MM.1S (cell line): ENCODE measurements at regions not wholly inside any gene's neighbourhood (a gene's known extent, or its start where the extent isn't known, plus 50 kb on each side); places are given as distances from the start of the nearest gene placed in this dataset.

Source experiments
- DNase-seq: peaks from one replicate; pipeline ENCODE4 v3.0.0-alpha.2; 2015
- H2AFZ ChIP-seq: fragments of 300-600 bp; sonication (generic); 2 replicates; pipeline ENCODE4 v1.6.0; 2016; ENCODE audit warnings: antibody characterized with exemption, low read length
- H3F3A ChIP-seq: fragments of 300-600 bp; sonication (generic); 2 replicates; pipeline ENCODE4 v1.6.1; 2016; ENCODE audit warnings: mild to moderate bottlenecking, antibody characterized with exemption, low read length, moderate library complexity, mixed read lengths; ENCODE audit not compliant: insufficient read depth
- H3K27ac ChIP-seq: fragments of 300-600 bp; sonication (generic); 2 replicates; pipeline ENCODE4 v1.5.1; 2016; ENCODE audit warnings: mild to moderate bottlenecking, low read length
- H3K27me3 ChIP-seq: fragments of 300-600 bp; sonication (generic); replicated peaks from 2 replicates; pipeline ENCODE4 v1.6.0; 2016; ENCODE audit warnings: low read length; ENCODE audit not compliant: insufficient read depth
- H3K36me3 ChIP-seq: fragments of 300-600 bp; sonication (generic); replicated peaks from 2 replicates; pipeline ENCODE4 v1.6.1; 2016; ENCODE audit warnings: mild to moderate bottlenecking, low read length, mixed read lengths; ENCODE audit not compliant: insufficient read depth
- H3K4me1 ChIP-seq: fragments of 300-600 bp; sonication (generic); 2 replicates; pipeline ENCODE4 v1.6.1; 2016; ENCODE audit warnings: low read length, mixed read lengths
- H3K4me2 ChIP-seq: fragments of 300-600 bp; sonication (generic); 2 replicates; pipeline ENCODE4 v1.6.0; 2016; ENCODE audit warnings: low read depth, low read length
- H3K4me3 ChIP-seq: fragments of 300-600 bp; sonication (generic); 2 replicates; pipeline ENCODE4 v1.5.1; 2016; ENCODE audit warnings: low read length, mixed read lengths
- H3K79me2 ChIP-seq: fragments of 300-600 bp; sonication (generic); 2 replicates; pipeline ENCODE4 v1.6.1; 2016; ENCODE audit warnings: mixed run types, low read length, mixed read lengths
- H3K9ac ChIP-seq: fragments of 300-600 bp; sonication (generic); 2 replicates; pipeline ENCODE4 v1.6.1; 2016; ENCODE audit warnings: low read length, mixed read lengths
- H3K9me2 ChIP-seq: fragments of 300-600 bp; sonication (generic); replicated peaks from 2 replicates; pipeline ENCODE4 v1.6.1; 2016; ENCODE audit warnings: mild to moderate bottlenecking, low read length, mixed read lengths; ENCODE audit not compliant: insufficient read depth
- H3K9me3 ChIP-seq: fragments of 300-600 bp; sonication (generic); replicated peaks from 2 replicates; pipeline ENCODE4 v1.6.1; 2016; ENCODE audit warnings: mild to moderate bottlenecking, low read length, mixed read lengths; ENCODE audit not compliant: insufficient read depth
- H4K20me1 ChIP-seq: fragments of 300-600 bp; sonication (generic); 2 replicates; pipeline ENCODE4 v1.6.1; 2016; ENCODE audit warnings: mild to moderate bottlenecking, low read length, moderate library complexity, mixed read lengths; ENCODE audit not compliant: insufficient read depth
- EZH2 ChIP-seq: fragments of 300-600 bp; sonication (generic); optimal IDR thresholded peaks from 2 replicates; pipeline ENCODE3; 2017; ENCODE audit warnings: low read depth, mild to moderate bottlenecking, antibody characterized with exemption, low read length, mixed read lengths
- EZH2phosphoT487 ChIP-seq: fragments of 300-600 bp; sonication (generic); IDR thresholded peaks from 2 replicates; pipeline ENCODE4 v1.6.1; 2018; ENCODE audit warnings: antibody characterized with exemption, low read length
- TF ChIP-seq, protein P1 (sequence below): fragments of 300-600 bp; sonication (generic); IDR thresholded peaks from 2 replicates; pipeline ENCODE4 v1.5.1; 2016; ENCODE audit warnings: antibody characterized with exemption, low read length, mixed read lengths

DNA sequence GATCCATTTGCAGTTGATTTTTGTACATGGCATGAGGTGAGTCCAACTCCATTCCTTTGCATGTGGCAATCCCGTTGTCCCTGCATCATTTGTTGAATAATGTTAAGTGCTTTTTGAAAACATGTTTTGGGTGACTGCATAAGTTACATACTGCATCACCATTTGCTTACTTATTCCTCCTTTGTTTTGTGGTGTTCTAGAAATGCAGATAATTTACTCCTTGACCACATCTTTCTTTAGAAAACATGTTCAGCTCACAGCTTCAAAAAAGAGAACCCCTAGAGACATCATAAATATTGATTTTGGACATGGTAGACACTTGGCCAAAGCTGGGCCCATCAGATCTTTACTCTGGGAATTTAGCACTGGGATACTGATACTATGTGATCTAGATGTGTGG is 135.3 kb upstream of the DAZL start:
- H3K4me2 ChIP-seq = no peak overlapping the region
- TF ChIP-seq EZH2 = no peak
- TF ChIP-seq, protein P1, sequence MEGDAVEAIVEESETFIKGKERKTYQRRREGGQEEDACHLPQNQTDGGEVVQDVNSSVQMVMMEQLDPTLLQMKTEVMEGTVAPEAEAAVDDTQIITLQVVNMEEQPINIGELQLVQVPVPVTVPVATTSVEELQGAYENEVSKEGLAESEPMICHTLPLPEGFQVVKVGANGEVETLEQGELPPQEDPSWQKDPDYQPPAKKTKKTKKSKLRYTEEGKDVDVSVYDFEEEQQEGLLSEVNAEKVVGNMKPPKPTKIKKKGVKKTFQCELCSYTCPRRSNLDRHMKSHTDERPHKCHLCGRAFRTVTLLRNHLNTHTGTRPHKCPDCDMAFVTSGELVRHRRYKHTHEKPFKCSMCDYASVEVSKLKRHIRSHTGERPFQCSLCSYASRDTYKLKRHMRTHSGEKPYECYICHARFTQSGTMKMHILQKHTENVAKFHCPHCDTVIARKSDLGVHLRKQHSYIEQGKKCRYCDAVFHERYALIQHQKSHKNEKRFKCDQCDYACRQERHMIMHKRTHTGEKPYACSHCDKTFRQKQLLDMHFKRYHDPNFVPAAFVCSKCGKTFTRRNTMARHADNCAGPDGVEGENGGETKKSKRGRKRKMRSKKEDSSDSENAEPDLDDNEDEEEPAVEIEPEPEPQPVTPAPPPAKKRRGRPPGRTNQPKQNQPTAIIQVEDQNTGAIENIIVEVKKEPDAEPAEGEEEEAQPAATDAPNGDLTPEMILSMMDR = no peak
- TF ChIP-seq EZH2phosphoT487 = no peak
- no peaks in the 10 kb centered on the region for H3K9me2 ChIP-seq
- no peaks in the 10 kb centered on the region for H3K27me3 ChIP-seq
- no peak for DNase-seq
- H3K9me3 ChIP-seq = no peaks in the 10 kb centered on the region
- no peak overlapping the region for H3K27ac ChIP-seq
- H3K9ac ChIP-seq = no peak overlapping the region
- no peak overlapping the region for H3K4me3 ChIP-seq
- no peak overlapping the region for H2AFZ ChIP-seq
- H3K4me1 ChIP-seq = no peaks in the 10 kb centered on the region
- no peaks in the 10 kb centered on the region for H3K36me3 ChIP-seq
- H4K20me1 ChIP-seq = no peaks in the 10 kb centered on the region
- no peaks in the 10 kb centered on the region for H3F3A ChIP-seq
- H3K79me2 ChIP-seq = no peaks in the 10 kb centered on the region

DNA sequence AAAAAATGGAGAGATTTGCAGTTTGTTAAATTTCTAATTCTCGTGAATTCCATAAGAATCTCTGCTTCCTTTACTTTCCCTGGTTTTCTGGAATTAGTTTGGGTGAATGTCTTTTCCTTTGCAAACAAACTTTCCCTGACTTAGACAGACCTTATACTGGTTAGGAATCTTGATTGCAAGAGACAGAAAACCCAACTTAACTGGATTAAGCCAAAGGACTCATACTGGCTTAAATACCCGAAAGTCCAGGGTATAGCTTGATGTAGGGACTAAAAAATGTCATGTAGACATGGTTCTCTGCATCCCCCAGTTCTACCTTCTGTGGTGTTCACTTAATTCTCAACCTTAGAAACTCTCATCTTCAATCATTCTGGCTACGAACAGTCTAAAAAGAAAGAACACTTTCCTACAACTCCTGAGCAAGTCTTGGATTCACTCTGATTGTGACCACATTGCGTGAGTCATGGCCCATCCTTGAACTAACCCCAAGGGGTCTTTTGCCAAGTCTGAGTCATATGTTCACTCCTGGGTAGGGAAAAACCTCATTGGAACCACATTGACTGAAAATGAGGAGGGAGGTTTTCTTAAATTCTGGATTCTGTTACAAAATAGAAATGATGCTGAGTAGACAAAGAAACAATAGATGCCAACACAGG is 136.0 kb upstream of the DAZL start:
- Histone ChIP-seq H3K27ac (no peak overlapping the region), H3K27me3 (no peaks in the 10 kb centered on the region), H3K4me1 (no peaks in the 10 kb centered on the region), H2AFZ (no peak overlapping the region), H3K9me3 (no peaks in the 10 kb centered on the region), H3K9me2 (no peaks in the 10 kb centered on the region), H3K36me3 (no peaks in the 10 kb centered on the region), H4K20me1 (no peaks in the 10 kb centered on the region), H3K4me2 (no peak overlapping the region), H3K9ac (no peak overlapping the region), H3K79me2 (no peaks in the 10 kb centered on the region), H3F3A (no peaks in the 10 kb centered on the region), H3K4me3 (no peak overlapping the region)
- DNase-seq = no peak
- TF ChIP-seq, protein P1 = no peak
- no peak for TF ChIP-seq EZH2
- TF ChIP-seq EZH2phosphoT487 = no peak

DNA sequence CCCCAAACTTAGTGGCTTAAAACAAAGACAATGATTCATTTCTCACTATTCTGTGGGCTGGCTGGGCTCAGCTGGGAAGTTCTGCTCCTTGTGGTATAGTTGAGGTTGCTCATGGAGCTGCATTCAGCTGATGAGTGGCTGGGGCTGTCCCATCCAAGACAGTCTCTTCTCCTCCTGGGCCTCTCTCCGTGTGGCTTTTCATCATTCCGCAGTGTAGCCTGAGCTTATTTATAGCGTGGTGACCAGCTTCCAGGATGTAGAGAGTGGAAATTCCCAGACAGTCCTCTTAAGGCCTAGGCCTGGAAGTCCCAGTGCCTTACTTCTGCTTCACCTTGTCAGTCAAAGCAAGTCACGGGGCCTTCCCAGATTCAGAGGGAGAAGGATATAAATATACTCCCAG is 136.7 kb upstream of the DAZL start:
- Histone ChIP-seq H3F3A (no peaks in the 10 kb centered on the region), H3K4me3 (no peak overlapping the region), H4K20me1 (no peaks in the 10 kb centered on the region), H3K4me1 (no peaks in the 10 kb centered on the region), H3K4me2 (no peak overlapping the region), H3K27me3 (no peaks in the 10 kb centered on the region), H3K9ac (no peak overlapping the region), H2AFZ (no peak overlapping the region), H3K9me2 (no peaks in the 10 kb centered on the region), H3K27ac (no peak overlapping the region), H3K79me2 (no peaks in the 10 kb centered on the region), H3K36me3 (no peaks in the 10 kb centered on the region), H3K9me3 (no peaks in the 10 kb centered on the region)
- no peak for TF ChIP-seq EZH2phosphoT487
- TF ChIP-seq, protein P1 = no peak
- no peak for TF ChIP-seq EZH2
- no peak for DNase-seq
